Thyroid gland (tissue), 4 donors: ENCODE measurements at regions not wholly inside any gene's neighbourhood (a gene's known extent, or its start where the extent isn't known, plus 50 kb on each side); places are given as distances from the start of the nearest gene placed in this dataset.
"Not testable (repeated sequence)": the region's sequence is repeated elsewhere in the genome, so short reads cannot be mapped to it uniquely, and the experiment has no call there.

Source experiments
- DNase-seq, 2 donors: peaks; one replicate each; pipeline ENCODE4 v3.0.0-alpha.2; 2019
- H3K27ac ChIP-seq, 3 donors: fragments of 200-600 bp; sonication (generic); 1 replicate in 2 of 3; 2 replicates in 1 of 3; pipeline ENCODE4 v1.5.1; 2016 to 2019; ENCODE audit warnings: mild to moderate bottlenecking in 1 of 3, moderate library complexity in 1 of 3
- H3K27me3 ChIP-seq: fragments of 200-600 bp; sonication (generic); one replicate; pipeline ENCODE4 v1.5.1; 2019
- H3K36me3 ChIP-seq, 2 donors: fragments of 200-600 bp; sonication (generic); one replicate each; pipeline ENCODE4 v1.5.1; 2016 to 2019
- H3K4me1 ChIP-seq, 2 donors: fragments of 200-600 bp; sonication (generic); one replicate each; pipeline ENCODE4 v1.5.1; 2017 to 2019
- H3K4me3 ChIP-seq, 3 donors: fragments of 200-600 bp; sonication (generic); replicated peaks in 1 of 3; 1 replicate in 2 of 3; 2 replicates in 1 of 3; pipeline ENCODE4 v1.5.1; 2016; ENCODE audit warnings: mild to moderate bottlenecking in 1 of 3
- H3K9me3 ChIP-seq: fragments of 200-600 bp; sonication (generic); one replicate; pipeline ENCODE4 v1.5.1; 2017
- POLR2A ChIP-seq, 2 donors: fragments of 450-650 bp; IDR thresholded peaks; one replicate each; pipeline ENCODE4 v1.6.1; 2017; ENCODE audit warnings: antibody characterized with exemption in 2 of 2, mild to moderate bottlenecking in 2 of 2, moderate library complexity in 1 of 2
- WGBS, 2 donors: methylation state at CpG; one replicate each; pipeline ENCODE4 v1.1.5; 2017; 5-methylcytosine and 5-hydroxymethylcytosine counted together
- intact Hi-C: fragments of 100-400 bp; cut with DNase I; formaldehyde crosslinking; loops from one replicate; pipeline ENCODE4 v1.15.1; 2023
- TF ChIP-seq, protein P1 (sequence below), 6 experiments: fragments of 200-600 bp in 3 of 6; fragments of 450-650 bp in 3 of 6; sonication (generic) in 3 of 6; IDR thresholded peaks; one replicate each; pipeline ENCODE4 v1.5.1; 2016 to 2019; ENCODE audit warnings: antibody characterized with exemption in 6 of 6, mild to moderate bottlenecking in 2 of 6, inconsistent platforms in 1 of 6, moderate library complexity in 1 of 6

GRCh38 chr5:2071562-2071961 lies 188.8 kb upstream of the IRX4 start:
- no peaks in the 10 kb centered on the region for H3K4me1 ChIP-seq
- H3K9me3 ChIP-seq, result no peaks in the 10 kb centered on the region
- H3K4me3 ChIP-seq, result no peak overlapping the region
- no peaks in the 10 kb centered on the region for H3K27me3 ChIP-seq
- TF ChIP-seq, protein P1, sequence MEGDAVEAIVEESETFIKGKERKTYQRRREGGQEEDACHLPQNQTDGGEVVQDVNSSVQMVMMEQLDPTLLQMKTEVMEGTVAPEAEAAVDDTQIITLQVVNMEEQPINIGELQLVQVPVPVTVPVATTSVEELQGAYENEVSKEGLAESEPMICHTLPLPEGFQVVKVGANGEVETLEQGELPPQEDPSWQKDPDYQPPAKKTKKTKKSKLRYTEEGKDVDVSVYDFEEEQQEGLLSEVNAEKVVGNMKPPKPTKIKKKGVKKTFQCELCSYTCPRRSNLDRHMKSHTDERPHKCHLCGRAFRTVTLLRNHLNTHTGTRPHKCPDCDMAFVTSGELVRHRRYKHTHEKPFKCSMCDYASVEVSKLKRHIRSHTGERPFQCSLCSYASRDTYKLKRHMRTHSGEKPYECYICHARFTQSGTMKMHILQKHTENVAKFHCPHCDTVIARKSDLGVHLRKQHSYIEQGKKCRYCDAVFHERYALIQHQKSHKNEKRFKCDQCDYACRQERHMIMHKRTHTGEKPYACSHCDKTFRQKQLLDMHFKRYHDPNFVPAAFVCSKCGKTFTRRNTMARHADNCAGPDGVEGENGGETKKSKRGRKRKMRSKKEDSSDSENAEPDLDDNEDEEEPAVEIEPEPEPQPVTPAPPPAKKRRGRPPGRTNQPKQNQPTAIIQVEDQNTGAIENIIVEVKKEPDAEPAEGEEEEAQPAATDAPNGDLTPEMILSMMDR (IDR thresholded peaks at IDR 0.05), result no peak
- TF ChIP-seq POLR2A (IDR thresholded peaks at IDR 0.05), result no peak
- no peak for DNase-seq
- no peak overlapping the region for H3K27ac ChIP-seq
- 93 to 94% methylated on average over 5 of the region's 5 CpGs for WGBS, 2 donors
- H3K36me3 ChIP-seq, result no peaks in the 10 kb centered on the region
- intact Hi-C loops, result no loop called here

GRCh38 chr5:2070787-2071186 lies 188.1 kb upstream of the IRX4 start:
- H3K4me3 ChIP-seq, H3K4me1 ChIP-seq, H3K36me3 ChIP-seq, H3K9me3 ChIP-seq, DNase-seq, H3K27me3 ChIP-seq, H3K27ac ChIP-seq, intact Hi-C loops: not testable (repeated sequence)
- 62 to 86% methylated on average over 4 of the region's 4 CpGs for WGBS, 2 donors

DNA sequence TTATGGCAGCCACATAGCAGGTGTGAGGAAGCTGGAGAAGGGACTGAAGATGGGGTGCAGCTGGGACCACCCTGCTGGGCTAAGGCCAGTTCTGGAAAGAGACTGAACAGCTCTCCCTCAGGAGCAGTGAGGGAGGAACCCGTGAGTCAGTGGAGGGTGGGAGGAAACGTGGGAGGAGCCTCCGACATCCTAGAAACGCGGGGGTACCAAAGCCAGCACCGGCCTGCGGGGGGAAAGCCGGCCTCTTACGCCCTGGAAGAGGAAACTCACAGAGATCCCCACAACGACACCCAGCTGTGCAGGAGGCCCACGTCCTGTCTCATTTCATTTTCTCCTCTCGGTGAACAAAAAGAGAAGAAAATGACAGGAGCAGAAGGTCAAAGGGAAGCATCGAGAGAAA lies 185.8 kb upstream of the IRX4 start:
- no peak overlapping the region for H3K4me3 ChIP-seq
- no peak overlapping the region for H3K27ac ChIP-seq
- TF ChIP-seq, protein P1 (IDR thresholded peaks at IDR 0.05), result no peak
- TF ChIP-seq POLR2A (IDR thresholded peaks at IDR 0.05), result no peak
- WGBS, 2 donors, result 67 to 71% methylated on average over 13 of the region's 13 CpGs
- no peaks in the 10 kb centered on the region for H3K36me3 ChIP-seq
- no peaks in the 10 kb centered on the region for H3K4me1 ChIP-seq
- DNase-seq, result no peak
- intact Hi-C loops, result no loop called here
- H3K27me3 ChIP-seq, result no peaks in the 10 kb centered on the region
- H3K9me3 ChIP-seq, result no peaks in the 10 kb centered on the region

DNA sequence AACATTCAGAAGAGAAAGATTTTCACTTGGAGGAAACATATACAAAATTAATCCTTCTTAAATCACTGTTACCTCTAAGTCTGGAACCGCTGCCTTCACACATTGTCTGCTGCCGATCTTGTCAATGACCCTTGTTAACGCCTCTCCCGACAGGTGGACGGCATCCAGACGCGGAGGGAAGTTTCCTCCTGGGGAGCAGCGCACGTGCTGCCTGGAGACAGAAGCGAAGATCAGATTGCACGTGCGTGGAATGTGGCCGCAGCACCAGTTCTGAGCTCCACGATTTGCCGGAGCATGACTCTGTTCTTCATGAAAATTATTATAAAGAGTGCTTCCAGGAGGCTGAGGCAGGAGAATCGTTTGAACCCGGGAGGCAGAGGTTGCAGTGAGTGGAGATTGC lies 183.6 kb upstream of the IRX4 start:
- intact Hi-C loops, result no loop called here
- no peak for DNase-seq
- H3K27ac ChIP-seq, result no peak overlapping the region
- H3K4me1 ChIP-seq, result no peaks in the 10 kb centered on the region
- H3K27me3 ChIP-seq, result no peaks in the 10 kb centered on the region
- H3K4me3 ChIP-seq, result no peak overlapping the region
- H3K36me3 ChIP-seq, result no peaks in the 10 kb centered on the region
- H3K9me3 ChIP-seq, result no peaks in the 10 kb centered on the region
- WGBS, 2 donors, result 56 to 62% methylated on average over 17 of the region's 17 CpGs
- TF ChIP-seq, protein P1 (IDR thresholded peaks at IDR 0.05), result no peak
- no peak for TF ChIP-seq POLR2A (IDR thresholded peaks at IDR 0.05)

GRCh38 chr5:2063380-2063779 lies 180.7 kb upstream of the IRX4 start:
- H3K4me1 ChIP-seq, H3K36me3 ChIP-seq, H3K27ac ChIP-seq, H3K9me3 ChIP-seq, intact Hi-C loops, DNase-seq, H3K4me3 ChIP-seq, H3K27me3 ChIP-seq: not testable (repeated sequence)
- 80% methylated on average over 2 of the region's 2 CpGs for WGBS, 2 donors

DNA sequence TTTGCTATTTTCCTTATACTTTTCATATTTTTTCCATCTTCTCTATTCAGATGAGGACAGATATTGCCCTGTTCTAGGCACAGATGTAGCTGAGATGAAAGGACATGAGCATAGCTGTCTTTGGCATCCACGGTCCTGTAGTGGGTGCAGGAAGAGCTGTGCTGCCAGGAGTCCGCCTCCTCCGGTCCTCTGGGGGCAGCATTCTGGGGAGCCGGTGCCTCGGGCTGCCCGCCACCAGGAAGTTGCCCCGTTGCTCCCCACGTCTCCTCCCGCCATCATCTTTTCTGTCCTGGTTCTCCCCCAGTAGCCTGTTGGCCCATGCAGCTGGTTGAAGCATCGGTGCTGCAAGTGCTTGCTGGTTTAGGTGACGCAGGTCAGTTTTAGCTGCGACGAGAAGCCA lies 170.0 kb upstream of the IRX4 start:
- DNase-seq, result no peak
- WGBS, 2 donors, result 92 to 95% methylated on average over 13 of the region's 13 CpGs
- Histone ChIP-seq H3K4me1 (no peaks in the 10 kb centered on the region), H3K9me3 (no peaks in the 10 kb centered on the region), H3K27ac (no peak overlapping the region), H3K27me3 (no peaks in the 10 kb centered on the region), H3K4me3 (no peak overlapping the region), H3K36me3 (no peaks in the 10 kb centered on the region)
- intact Hi-C loops, result no loop called here
- TF ChIP-seq POLR2A (IDR thresholded peaks at IDR 0.05), result no peak

DNA sequence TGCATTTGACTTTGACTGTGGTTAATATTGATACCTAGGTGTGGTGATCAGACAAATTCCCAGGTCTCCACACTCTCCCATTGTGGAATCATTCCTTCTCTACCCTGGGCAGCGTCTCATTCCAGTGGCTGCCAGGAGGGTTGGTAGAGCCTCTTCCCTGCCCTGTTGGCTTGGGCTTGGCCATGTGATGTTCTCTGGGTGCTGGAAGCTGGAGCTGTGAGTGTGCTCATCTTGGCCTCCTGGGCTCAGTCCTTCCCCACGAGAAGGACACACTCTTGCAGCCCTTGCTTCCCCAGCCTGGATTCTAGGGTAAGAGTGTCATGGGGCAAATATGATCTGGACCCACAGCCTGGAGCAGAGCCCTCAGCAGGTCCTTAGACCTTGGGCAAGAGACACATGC lies 167.2 kb upstream of the IRX4 start:
- Histone ChIP-seq H3K4me1 (no peaks in the 10 kb centered on the region), H3K4me3 (no peak overlapping the region), H3K9me3 (no peaks in the 10 kb centered on the region), H3K27ac (no peak overlapping the region), H3K36me3 (no peaks in the 10 kb centered on the region), H3K27me3 (no peaks in the 10 kb centered on the region)
- WGBS, 2 donors, result 45 to 51% methylated on average over 2 of the region's 2 CpGs
- intact Hi-C loops, result no loop called here
- no peak for TF ChIP-seq POLR2A (IDR thresholded peaks at IDR 0.05)
- TF ChIP-seq, protein P1 (IDR thresholded peaks at IDR 0.05), result no peak
- no peak for DNase-seq
